ENCODE measurements at regions not wholly inside any gene's neighbourhood (a gene's known extent, or its start where the extent isn't known, plus 50 kb on each side); places are given as distances from the start of the nearest gene placed in this dataset.

DNA sequence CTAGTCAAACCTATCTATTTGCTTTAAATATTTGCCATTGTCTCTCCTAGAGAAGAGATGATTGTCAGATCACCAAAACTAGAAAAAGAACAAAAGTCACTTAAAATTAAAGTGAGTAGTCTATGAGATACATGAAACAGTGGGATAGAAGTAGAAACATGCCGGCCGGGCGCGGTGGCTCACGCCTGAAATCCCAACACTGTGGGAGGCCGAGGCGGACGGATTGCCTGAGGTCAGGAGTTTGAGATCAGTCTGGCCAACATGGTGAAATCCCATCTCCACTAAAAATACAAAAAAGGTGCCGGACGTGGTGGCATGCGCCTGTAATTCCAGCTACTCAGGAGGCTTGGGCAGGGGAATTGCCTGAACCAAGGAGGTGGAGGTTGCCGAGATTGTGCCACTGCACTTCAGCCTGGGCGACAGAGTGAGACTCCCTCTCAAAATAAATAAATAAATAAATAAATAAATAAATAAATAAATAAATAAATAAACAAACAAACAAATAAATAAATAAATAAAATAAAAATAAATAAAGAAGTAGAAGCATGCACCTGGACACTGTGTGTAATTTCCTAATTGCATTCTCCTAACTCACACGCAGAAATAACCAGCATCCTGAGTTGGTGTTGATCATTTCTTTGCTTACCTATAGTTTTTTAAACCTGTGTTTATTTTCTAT lies 299.5 kb downstream of the PDHA2 start:
- ATAC-seq (replicated peaks) (no peak), DNase-seq (no peak)
- H3K9me3 Mint-ChIP-seq = peaks cover 5 to 13% of the 10 kb centered on the region in 2 donors
- H3K4me1 Mint-ChIP-seq (ENCODE audit: low read depth in 2 of 2) = no peaks in the 10 kb centered on the region
- H3K4me3 Mint-ChIP-seq = no peak overlapping the region
- no peaks in the 10 kb centered on the region for H3K27me3 Mint-ChIP-seq
- no peak overlapping the region for H3K27ac Mint-ChIP-seq
- H3K36me3 Mint-ChIP-seq (ENCODE audit: insufficient read depth) = no peaks in the 10 kb centered on the region

- H3K27ac Mint-ChIP-seq = no peak overlapping the region
- H3K27me3 Mint-ChIP-seq = no peaks in the 10 kb centered on the region
- DNase-seq (no peak), ATAC-seq (replicated peaks) (no peak)
- H3K9me3 Mint-ChIP-seq = peaks cover 12 to 31% of the 10 kb centered on the region in 2 donors
- H3K36me3 Mint-ChIP-seq (ENCODE audit: insufficient read depth) = no peaks in the 10 kb centered on the region
- no peaks in the 10 kb centered on the region for H3K4me1 Mint-ChIP-seq (ENCODE audit: low read depth in 2 of 2)
- no peak overlapping the region for H3K4me3 Mint-ChIP-seq
Measured at GRCh38 chr4:96145601-96146000, 305.7 kb downstream of the PDHA2 start.

DNA sequence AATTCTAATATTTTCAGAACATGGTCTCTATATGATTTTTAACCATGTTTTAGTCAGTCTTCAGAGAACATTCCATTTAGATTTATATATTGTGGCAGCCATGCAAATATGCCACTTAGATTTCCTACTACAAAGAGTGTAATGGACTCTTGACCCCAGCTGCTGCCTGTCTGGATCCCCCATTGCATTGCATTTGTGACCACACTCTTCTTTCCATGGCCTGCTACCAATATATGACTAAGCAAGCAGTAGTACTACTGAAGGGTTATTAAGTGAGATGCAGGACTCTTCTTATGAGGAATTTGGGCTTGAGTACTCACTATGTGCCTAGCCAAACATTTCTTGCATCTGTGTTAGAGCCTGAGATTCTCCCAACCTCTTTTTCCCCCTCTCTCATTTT lies 306.8 kb downstream of the PDHA2 start:
- no peak for ATAC-seq (replicated peaks)
- no peak overlapping the region for H3K4me3 Mint-ChIP-seq
- no peak for DNase-seq
- no peaks in the 10 kb centered on the region for H3K27me3 Mint-ChIP-seq
- H3K36me3 Mint-ChIP-seq (ENCODE audit: insufficient read depth) = no peaks in the 10 kb centered on the region
- H3K9me3 Mint-ChIP-seq = peaks cover 10 to 27% of the 10 kb centered on the region in 2 donors
- no peaks in the 10 kb centered on the region for H3K4me1 Mint-ChIP-seq (ENCODE audit: low read depth in 2 of 2)
- no peak overlapping the region for H3K27ac Mint-ChIP-seq

DNA sequence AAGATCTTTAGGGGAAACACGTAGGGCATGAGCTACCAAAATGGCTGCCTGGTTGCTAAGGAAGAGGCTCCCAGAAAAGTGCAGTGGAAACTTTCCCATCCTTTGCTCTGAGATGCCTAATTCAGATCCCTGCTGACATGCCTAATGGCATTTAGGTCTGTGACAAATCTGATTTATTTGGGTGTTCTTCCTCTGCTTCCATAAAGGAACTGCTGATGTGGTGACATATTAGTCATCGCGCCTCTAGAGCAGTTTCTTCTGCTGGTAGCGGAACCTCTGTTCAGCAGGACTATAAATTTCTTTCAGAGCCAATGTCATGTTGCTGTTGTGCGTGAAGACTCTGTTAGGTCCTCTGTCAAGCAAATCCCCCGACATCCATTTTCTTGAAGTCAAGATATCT lies 310.0 kb downstream of the PDHA2 start:
- Mint-ChIP-seq H3K27me3 (no peaks in the 10 kb centered on the region), H3K9me3 (peaks cover 3 to 15% of the 10 kb centered on the region in 2 donors), H3K36me3 (ENCODE audit: insufficient read depth) (no peaks in the 10 kb centered on the region), H3K27ac (no peak overlapping the region), H3K4me1 (ENCODE audit: low read depth in 2 of 2) (no peaks in the 10 kb centered on the region), H3K4me3 (no peak overlapping the region)
- no peak for DNase-seq
- no peak for ATAC-seq (replicated peaks)

- Mint-ChIP-seq H3K27me3 (no peaks in the 10 kb centered on the region), H3K4me1 (ENCODE audit: low read depth in 2 of 2) (no peaks in the 10 kb centered on the region), H3K36me3 (ENCODE audit: insufficient read depth) (no peaks in the 10 kb centered on the region), H3K9me3 (peaks cover 3 to 15% of the 10 kb centered on the region in 2 donors), H3K4me3 (no peak overlapping the region), H3K27ac (no peak overlapping the region)
- ATAC-seq (replicated peaks) (no peak), DNase-seq (no peak)
Measured at GRCh38 chr4:96150466-96150865, 310.6 kb downstream of the PDHA2 start.

DNA sequence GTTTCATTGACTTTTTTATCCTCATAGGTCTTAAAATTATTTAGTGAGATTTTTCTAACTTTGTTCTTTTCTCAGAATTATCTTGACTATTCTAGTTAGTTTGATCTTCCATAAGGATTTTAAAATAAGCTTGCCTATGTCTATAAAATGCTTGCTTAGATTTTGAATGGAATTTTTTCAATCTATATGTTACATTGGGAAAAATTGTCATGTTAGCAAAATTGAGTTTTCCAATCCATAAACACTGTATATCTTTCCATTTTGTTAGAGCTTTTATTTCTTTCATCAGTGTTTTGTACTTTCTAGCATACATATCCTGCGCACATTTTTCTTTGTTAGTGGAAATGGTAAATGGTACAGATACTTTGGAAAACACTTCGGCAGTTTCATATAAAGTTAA lies 312.9 kb downstream of the PDHA2 start:
- no peaks in the 10 kb centered on the region for H3K36me3 Mint-ChIP-seq (ENCODE audit: insufficient read depth)
- no peak overlapping the region for H3K27ac Mint-ChIP-seq
- DNase-seq (no peak), ATAC-seq (replicated peaks) (no peak)
- H3K9me3 Mint-ChIP-seq = peaks cover 2 to 3% of the 10 kb centered on the region in 2 donors
- no peaks in the 10 kb centered on the region for H3K27me3 Mint-ChIP-seq
- no peaks in the 10 kb centered on the region for H3K4me1 Mint-ChIP-seq (ENCODE audit: low read depth in 2 of 2)
- no peak overlapping the region for H3K4me3 Mint-ChIP-seq

- ATAC-seq (replicated peaks) = no peak
- no peak overlapping the region for H3K27ac Mint-ChIP-seq
- H3K4me1 Mint-ChIP-seq (ENCODE audit: low read depth in 2 of 2) = no peaks in the 10 kb centered on the region
- no peak for DNase-seq
- no peak overlapping the region for H3K4me3 Mint-ChIP-seq
- H3K9me3 Mint-ChIP-seq = peaks cover 0 to 3% of the 10 kb centered on the region in 2 donors
- H3K27me3 Mint-ChIP-seq = no peaks in the 10 kb centered on the region
- H3K36me3 Mint-ChIP-seq (ENCODE audit: insufficient read depth) = no peaks in the 10 kb centered on the region
Measured at GRCh38 chr4:96154676-96155075, 314.8 kb downstream of the PDHA2 start.

GRCh38 chr4:96162636-96163035 lies 322.7 kb downstream of the PDHA2 start:
- Mint-ChIP-seq H3K4me3 (no peak overlapping the region), H3K4me1 (ENCODE audit: low read depth in 2 of 2) (no peaks in the 10 kb centered on the region), H3K27me3 (no peaks in the 10 kb centered on the region), H3K36me3 (ENCODE audit: insufficient read depth) (no peaks in the 10 kb centered on the region), H3K27ac (no peak overlapping the region), H3K9me3 (peaks cover 0 to 2% of the 10 kb centered on the region in 2 donors)
- ATAC-seq (replicated peaks) (no peak), DNase-seq (no peak)

GRCh38 chr4:96164814-96165351 lies 325.0 kb downstream of the PDHA2 start:
- no peaks in the 10 kb centered on the region for H3K36me3 Mint-ChIP-seq (ENCODE audit: insufficient read depth)
- no peaks in the 10 kb centered on the region for H3K4me1 Mint-ChIP-seq (ENCODE audit: low read depth in 2 of 2)
- H3K9me3 Mint-ChIP-seq = peaks cover 0 to 2% of the 10 kb centered on the region in 2 donors
- DNase-seq = no peak
- ATAC-seq (replicated peaks) = no peak
- H3K27me3 Mint-ChIP-seq = no peaks in the 10 kb centered on the region
- H3K4me3 Mint-ChIP-seq = no peak overlapping the region
- no peak overlapping the region for H3K27ac Mint-ChIP-seq

- Mint-ChIP-seq H3K4me1 (ENCODE audit: low read depth in 2 of 2) (no peaks in the 10 kb centered on the region), H3K4me3 (no peak overlapping the region), H3K27ac (no peak overlapping the region), H3K9me3 (peaks cover 0 to 1% of the 10 kb centered on the region in 2 donors), H3K27me3 (no peaks in the 10 kb centered on the region), H3K36me3 (ENCODE audit: insufficient read depth) (no peaks in the 10 kb centered on the region)
- DNase-seq (no peak), ATAC-seq (replicated peaks) (no peak)
Measured at GRCh38 chr4:96166806-96167205, 326.9 kb downstream of the PDHA2 start.

DNA sequence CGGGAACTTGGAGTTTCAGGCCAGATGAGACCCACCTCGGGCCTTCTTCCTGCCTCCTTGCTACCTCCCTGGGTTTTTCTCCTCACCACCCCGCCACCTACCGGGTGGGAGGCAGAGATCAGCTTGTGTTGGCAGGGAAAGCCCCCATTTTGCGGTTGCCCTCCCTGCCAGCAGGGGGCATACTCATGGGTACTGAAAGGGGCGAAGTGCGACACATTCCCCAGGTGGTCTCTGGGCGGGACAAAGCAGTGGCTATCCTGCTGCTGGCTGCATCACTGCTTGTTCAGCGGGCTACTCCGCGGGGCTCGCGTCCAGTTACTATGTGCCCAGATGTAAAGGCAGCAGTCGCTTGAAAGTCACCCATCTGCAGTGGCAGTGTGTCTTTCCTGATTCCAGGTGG lies 330.3 kb downstream of the PDHA2 start:
- no peak for ATAC-seq (replicated peaks)
- H3K4me1 Mint-ChIP-seq (ENCODE audit: low read depth in 2 of 2) = no peaks in the 10 kb centered on the region
- no peak overlapping the region for H3K27ac Mint-ChIP-seq
- no peak for DNase-seq
- H3K27me3 Mint-ChIP-seq = no peaks in the 10 kb centered on the region
- no peaks in the 10 kb centered on the region for H3K36me3 Mint-ChIP-seq (ENCODE audit: insufficient read depth)
- no peak overlapping the region for H3K4me3 Mint-ChIP-seq
- H3K9me3 Mint-ChIP-seq = peaks cover 0 to 4% of the 10 kb centered on the region in 2 donors

DNA sequence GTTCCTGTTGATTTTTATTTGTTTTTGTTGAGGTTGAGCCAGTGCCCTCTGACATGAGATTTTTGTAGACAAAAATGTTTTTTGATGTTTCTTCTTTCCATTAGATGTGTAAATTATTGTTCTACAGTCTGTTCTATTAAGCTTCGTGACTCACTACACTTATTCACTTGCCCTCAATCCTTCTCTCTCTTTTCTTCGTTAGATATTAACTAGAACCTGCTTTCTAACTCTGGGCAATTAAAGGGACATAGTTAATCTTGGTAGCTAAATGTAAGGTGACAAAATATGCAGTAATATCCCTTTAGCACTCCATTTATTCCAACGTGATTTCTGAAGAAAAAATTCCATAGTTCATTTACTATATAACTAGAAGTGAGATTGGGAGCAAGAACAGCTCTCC lies 333.9 kb downstream of the PDHA2 start:
- H3K4me1 Mint-ChIP-seq (ENCODE audit: low read depth in 2 of 2) = no peaks in the 10 kb centered on the region
- H3K36me3 Mint-ChIP-seq (ENCODE audit: insufficient read depth) = no peaks in the 10 kb centered on the region
- peaks cover 0 to 6% of the 10 kb centered on the region in 2 donors for H3K9me3 Mint-ChIP-seq
- ATAC-seq (replicated peaks) (no peak), DNase-seq (no peak)
- no peaks in the 10 kb centered on the region for H3K27me3 Mint-ChIP-seq
- H3K27ac Mint-ChIP-seq = no peak overlapping the region
- no peak overlapping the region for H3K4me3 Mint-ChIP-seq

- H3K27me3 Mint-ChIP-seq = no peaks in the 10 kb centered on the region
- no peak for ATAC-seq (replicated peaks)
- no peak overlapping the region for H3K27ac Mint-ChIP-seq
- no peaks in the 10 kb centered on the region for H3K4me1 Mint-ChIP-seq (ENCODE audit: low read depth in 2 of 2)
- DNase-seq = no peak
- no peak overlapping the region for H3K4me3 Mint-ChIP-seq
- no peaks in the 10 kb centered on the region for H3K36me3 Mint-ChIP-seq (ENCODE audit: insufficient read depth)
- H3K9me3 Mint-ChIP-seq = peaks cover 0 to 9% of the 10 kb centered on the region in 2 donors
Measured at GRCh38 chr4:96175871-96176270, 336.0 kb downstream of the PDHA2 start.

DNA sequence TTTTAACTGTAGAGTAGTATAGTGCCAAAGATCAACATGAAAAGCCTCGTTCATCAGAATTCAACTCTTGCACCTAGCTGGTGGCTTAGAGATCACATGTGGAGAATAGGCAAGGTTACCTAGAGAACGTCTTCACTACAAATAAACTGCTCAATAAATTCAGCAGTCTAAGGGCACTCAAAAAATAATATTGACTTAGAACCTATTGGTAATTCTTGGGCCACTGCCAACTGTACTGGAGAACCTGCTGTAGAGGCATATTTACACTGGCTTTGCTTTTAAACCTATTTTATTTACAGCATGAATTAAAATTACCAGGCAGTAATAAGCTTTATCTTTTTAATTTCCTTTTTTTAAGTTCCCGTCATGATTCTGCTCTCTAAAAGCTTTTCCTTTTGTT lies 343.7 kb downstream of the PDHA2 start:
- DNase-seq (no peak), ATAC-seq (replicated peaks) (no peak)
- peaks cover 0 to 13% of the 10 kb centered on the region in 2 donors for H3K9me3 Mint-ChIP-seq
- H3K4me1 Mint-ChIP-seq (ENCODE audit: low read depth in 2 of 2) = no peaks in the 10 kb centered on the region
- H3K4me3 Mint-ChIP-seq = no peak overlapping the region
- no peak overlapping the region for H3K27ac Mint-ChIP-seq
- H3K27me3 Mint-ChIP-seq = no peaks in the 10 kb centered on the region
- H3K36me3 Mint-ChIP-seq (ENCODE audit: insufficient read depth) = no peaks in the 10 kb centered on the region
